ENCODE measurements at regions not wholly inside any gene's neighbourhood (a gene's known extent, or its start where the extent isn't known, plus 50 kb on each side); places are given as distances from the start of the nearest gene placed in this dataset.
A peak's percentile ranks its signal among the peaks of the same experiment; 100 is the strongest.
"Not testable (repeated sequence)": the region's sequence is repeated elsewhere in the genome, so short reads cannot be mapped to it uniquely, and the experiment has no call there.

GRCh38 chr13:66237411-66238062 lies 992.6 kb downstream of the PCDH9 start:
- TF ChIP-seq, protein P1, sequence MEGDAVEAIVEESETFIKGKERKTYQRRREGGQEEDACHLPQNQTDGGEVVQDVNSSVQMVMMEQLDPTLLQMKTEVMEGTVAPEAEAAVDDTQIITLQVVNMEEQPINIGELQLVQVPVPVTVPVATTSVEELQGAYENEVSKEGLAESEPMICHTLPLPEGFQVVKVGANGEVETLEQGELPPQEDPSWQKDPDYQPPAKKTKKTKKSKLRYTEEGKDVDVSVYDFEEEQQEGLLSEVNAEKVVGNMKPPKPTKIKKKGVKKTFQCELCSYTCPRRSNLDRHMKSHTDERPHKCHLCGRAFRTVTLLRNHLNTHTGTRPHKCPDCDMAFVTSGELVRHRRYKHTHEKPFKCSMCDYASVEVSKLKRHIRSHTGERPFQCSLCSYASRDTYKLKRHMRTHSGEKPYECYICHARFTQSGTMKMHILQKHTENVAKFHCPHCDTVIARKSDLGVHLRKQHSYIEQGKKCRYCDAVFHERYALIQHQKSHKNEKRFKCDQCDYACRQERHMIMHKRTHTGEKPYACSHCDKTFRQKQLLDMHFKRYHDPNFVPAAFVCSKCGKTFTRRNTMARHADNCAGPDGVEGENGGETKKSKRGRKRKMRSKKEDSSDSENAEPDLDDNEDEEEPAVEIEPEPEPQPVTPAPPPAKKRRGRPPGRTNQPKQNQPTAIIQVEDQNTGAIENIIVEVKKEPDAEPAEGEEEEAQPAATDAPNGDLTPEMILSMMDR (IDR thresholded peaks at IDR 0.05; ENCODE audit: extremely low read depth, missing control alignments), result no peak
- DNase-seq (ENCODE audit: low spot score), result no peak

- no peak for DNase-seq (ENCODE audit: low spot score)
- TF ChIP-seq, protein P1 (IDR thresholded peaks at IDR 0.05; ENCODE audit: extremely low read depth, missing control alignments), result no peak
Measured at GRCh38 chr13:66234159-66234558, 996.0 kb downstream of the PCDH9 start.

GRCh38 chr13:66231958-66232357 lies 998.2 kb downstream of the PCDH9 start:
- not testable (repeated sequence) for DNase-seq (ENCODE audit: low spot score)

DNA sequence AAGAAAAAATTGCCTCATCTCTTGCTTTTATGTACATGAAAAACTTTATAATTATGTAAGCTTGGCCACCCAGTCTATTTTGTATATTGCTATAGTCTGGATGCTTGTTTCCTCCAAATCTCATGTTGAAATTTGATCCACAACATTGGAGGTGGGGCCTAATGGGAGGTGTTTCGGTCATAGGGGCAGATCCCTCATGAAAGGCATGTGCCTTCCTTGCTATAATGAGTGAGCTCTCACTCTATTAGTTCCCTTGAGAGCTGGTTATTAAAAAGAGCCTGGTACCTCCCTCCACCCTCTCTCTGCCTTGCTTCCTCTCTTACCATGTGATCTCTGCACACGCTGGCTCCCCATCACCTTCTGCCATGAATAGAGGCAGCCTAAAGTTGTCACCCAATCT lies 1005.1 kb downstream of the PCDH9 start:
- DNase-seq (ENCODE audit: low spot score), result no peak
- TF ChIP-seq, protein P1 (IDR thresholded peaks at IDR 0.05; ENCODE audit: extremely low read depth, missing control alignments), result no peak

GRCh38 chr13:66224663-66225062 lies 1005.5 kb downstream of the PCDH9 start:
- no peak for DNase-seq (ENCODE audit: low spot score)
- TF ChIP-seq, protein P1 (IDR thresholded peaks at IDR 0.05; ENCODE audit: extremely low read depth, missing control alignments), result no peak

DNA sequence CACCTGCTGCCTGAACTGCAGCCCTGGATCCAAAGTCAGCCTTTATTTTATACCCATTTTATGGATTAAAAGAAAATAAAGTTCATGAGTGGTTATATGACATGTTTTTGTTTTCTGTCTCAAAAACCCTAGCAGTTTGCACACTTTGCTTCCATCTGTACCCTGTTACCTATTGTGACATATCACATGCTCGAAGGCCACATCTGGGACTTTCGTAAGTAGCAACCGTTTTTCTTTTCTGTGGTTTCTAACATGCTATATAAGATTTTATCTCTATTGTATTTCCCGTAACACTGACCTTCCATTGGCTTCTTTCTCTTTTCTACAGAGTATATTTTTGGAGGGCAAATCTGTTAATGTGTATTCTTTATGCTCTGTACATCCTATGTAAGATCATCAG lies 1007.2 kb downstream of the PCDH9 start:
- TF ChIP-seq, protein P1 (IDR thresholded peaks at IDR 0.05; ENCODE audit: extremely low read depth, missing control alignments), result no peak
- peak; percentile 13 for DNase-seq (ENCODE audit: low spot score)

DNA sequence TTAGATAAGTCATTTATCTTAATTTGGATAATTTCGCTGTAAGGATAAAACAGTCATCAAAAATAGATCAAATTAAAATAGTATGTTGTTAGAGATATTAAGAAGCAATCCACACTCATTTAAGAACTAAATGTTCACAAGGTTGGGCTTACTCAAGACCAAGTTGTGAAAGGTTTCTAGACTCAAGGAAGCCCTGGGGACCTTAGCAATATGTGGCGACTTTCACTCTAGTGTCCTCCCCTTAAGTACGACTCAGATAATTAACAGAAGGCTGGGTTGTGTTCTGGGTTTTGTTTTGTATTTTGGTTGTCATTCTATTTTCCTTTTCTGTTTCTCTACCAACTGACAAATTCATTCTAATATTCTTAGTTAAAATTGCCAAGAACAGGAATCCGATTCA lies 1008.0 kb downstream of the PCDH9 start:
- TF ChIP-seq, protein P1 (IDR thresholded peaks at IDR 0.05; ENCODE audit: extremely low read depth, missing control alignments), result no peak
- no peak for DNase-seq (ENCODE audit: low spot score)

- DNase-seq (ENCODE audit: low spot score), result no peak
- TF ChIP-seq, protein P1 (IDR thresholded peaks at IDR 0.05; ENCODE audit: extremely low read depth, missing control alignments), result no peak
Measured at GRCh38 chr13:66219506-66219905, 1010.6 kb downstream of the PCDH9 start.
